OCI-LY7 (cell line): ENCODE measurements at regions not wholly inside any gene's neighbourhood (a gene's known extent, or its start where the extent isn't known, plus 50 kb on each side); places are given as distances from the start of the nearest gene placed in this dataset.

Source experiments
- EZH2phosphoT487 ChIP-seq: fragments of 200-600 bp; sonication (generic); IDR thresholded peaks from 2 replicates; pipeline ENCODE4 v1.6.1; 2018; ENCODE audit warnings: low read depth, borderline replicate concordance, mild to moderate bottlenecking, mixed run types, antibody characterized with exemption, low read length, moderate library complexity, mixed read lengths
- TF ChIP-seq, protein P1 (sequence below): fragments of 200-600 bp; sonication (generic); conservative IDR thresholded peaks from 2 replicates; pipeline ENCODE4 v1.5.1; 2014; ENCODE audit warnings: mild to moderate bottlenecking, antibody characterized with exemption, low read length, moderate library complexity, mixed read lengths

DNA sequence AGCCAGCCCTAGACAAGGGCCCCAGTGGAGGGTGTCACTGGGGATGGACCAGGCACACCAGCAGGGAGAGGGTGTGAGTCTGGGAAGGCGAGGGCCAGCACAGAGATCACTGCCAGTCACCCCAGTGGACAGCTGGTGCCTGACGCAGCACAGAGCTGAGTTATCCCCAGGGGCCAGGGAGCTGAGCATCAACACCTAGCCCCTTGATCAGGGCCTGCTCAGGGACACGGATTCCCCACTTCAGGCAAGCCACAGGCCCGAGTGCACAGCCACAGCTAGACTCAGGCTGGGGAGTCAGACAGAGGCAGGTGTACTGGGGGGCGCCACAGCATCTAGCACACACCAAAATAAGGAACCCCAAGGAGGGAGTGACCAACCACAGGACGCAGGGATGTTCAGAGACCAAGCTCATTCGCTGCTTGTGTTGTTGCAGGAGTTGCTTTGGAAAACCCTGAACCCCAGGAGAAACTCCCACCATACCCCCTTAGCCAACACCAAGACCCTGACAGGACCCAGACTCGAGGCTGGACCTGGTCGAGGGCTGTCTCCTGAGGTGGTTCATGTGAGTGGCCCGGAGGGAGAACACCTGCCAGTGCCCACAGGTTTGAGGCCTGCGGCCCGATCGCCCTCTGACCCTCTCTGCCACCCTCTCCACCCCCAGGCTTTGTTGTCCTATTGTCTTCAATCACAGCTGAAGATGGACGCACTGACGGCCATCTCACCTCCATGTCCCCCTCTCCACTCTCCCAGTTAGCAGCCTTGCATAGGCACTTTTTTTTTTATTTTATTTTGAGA, 146.8 kb downstream of the TPRA1 start:
- TF ChIP-seq, protein P1, sequence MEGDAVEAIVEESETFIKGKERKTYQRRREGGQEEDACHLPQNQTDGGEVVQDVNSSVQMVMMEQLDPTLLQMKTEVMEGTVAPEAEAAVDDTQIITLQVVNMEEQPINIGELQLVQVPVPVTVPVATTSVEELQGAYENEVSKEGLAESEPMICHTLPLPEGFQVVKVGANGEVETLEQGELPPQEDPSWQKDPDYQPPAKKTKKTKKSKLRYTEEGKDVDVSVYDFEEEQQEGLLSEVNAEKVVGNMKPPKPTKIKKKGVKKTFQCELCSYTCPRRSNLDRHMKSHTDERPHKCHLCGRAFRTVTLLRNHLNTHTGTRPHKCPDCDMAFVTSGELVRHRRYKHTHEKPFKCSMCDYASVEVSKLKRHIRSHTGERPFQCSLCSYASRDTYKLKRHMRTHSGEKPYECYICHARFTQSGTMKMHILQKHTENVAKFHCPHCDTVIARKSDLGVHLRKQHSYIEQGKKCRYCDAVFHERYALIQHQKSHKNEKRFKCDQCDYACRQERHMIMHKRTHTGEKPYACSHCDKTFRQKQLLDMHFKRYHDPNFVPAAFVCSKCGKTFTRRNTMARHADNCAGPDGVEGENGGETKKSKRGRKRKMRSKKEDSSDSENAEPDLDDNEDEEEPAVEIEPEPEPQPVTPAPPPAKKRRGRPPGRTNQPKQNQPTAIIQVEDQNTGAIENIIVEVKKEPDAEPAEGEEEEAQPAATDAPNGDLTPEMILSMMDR = no peak
- TF ChIP-seq EZH2phosphoT487 = no peak
